ENCODE measurements at regions not wholly inside any gene's neighbourhood (a gene's known extent, or its start where the extent isn't known, plus 50 kb on each side); places are given as distances from the start of the nearest gene placed in this dataset.

DNA sequence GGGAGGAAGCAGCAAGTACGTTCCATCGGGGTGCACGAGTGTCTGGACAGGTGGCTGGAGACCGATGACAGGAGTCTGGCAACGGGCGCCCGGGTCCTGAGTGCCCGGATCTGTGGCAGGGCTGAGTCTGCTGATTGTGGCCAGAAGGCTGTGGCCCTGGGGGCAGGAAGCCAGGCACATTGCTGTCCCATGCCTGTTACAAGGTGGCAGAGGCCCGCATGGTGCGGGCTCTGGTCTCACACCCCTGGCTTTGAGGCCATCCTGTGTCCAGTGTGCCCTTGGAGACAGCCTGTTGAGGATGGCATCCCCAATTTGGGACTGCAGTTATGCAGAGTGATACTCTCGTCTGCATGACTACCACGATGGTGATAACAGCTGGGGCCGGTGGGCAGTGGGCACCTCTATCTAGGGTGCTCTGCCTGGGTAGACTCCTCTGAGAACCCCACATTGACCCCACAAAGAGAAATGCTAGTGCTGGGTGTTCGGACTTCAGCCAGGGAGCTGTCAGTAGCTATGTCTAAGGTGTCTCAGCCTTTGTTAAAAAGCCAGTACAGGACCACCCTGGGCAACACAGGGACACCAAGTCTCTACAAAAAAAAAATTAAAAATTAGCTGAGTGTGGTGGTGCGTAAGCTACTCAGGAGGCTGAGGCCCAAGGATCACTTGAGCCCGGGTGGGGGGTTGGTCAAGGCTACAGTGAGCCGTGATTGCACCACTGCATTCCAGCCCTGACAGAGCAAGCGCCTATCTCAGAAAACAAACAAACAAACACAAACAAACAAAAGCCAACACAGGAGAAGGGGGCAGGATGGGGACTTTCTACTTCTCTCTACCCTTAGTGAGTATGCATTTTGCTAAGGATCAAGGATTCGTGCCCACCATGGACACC lies 88.3 kb downstream of the RHOB start:
- Histone ChIP-seq H3K4me1 (ENCODE audit: control insufficient read depth in 1 of 2, insufficient read depth in 2 of 2, low read length in 2 of 2) (no peaks in the 10 kb centered on the region), H4K20me1 (ENCODE audit: insufficient read depth, low read length) (no peaks in the 10 kb centered on the region), H3K79me2 (ENCODE audit: insufficient read depth, low read length) (no peaks in the 10 kb centered on the region), H3K27ac (ENCODE audit: low read depth in 1 of 2, low read length in 2 of 2) (no peak overlapping the region), H3K27me3 (ENCODE audit: control insufficient read depth in 2 of 2, insufficient read depth in 2 of 2, low read length in 2 of 2) (no peaks in the 10 kb centered on the region), H2AFZ (ENCODE audit: insufficient read depth, low read depth, low read length, poor library complexity, severe bottlenecking) (no peak overlapping the region), H3K9ac (ENCODE audit: insufficient read depth, low read length, poor library complexity, severe bottlenecking) (no peak overlapping the region), H3K36me3 (replicated peaks in 1 of 2; ENCODE audit: control insufficient read depth in 1 of 2, insufficient read depth in 2 of 2, low read length in 2 of 2) (no peaks in the 10 kb centered on the region), H3K4me3 (replicated peaks in 1 of 3; ENCODE audit: low read depth in 2 of 3, low read length in 3 of 3) (no peak overlapping the region), H3K4me2 (replicated peaks; ENCODE audit: extremely low read depth, low read length, poor library complexity, severe bottlenecking) (no peak overlapping the region), H3K9me3 (replicated peaks in 1 of 2; ENCODE audit: control insufficient read depth in 1 of 2, insufficient read depth in 1 of 2, low read length in 2 of 2) (no peaks in the 10 kb centered on the region)
- TF ChIP-seq, protein P1, sequence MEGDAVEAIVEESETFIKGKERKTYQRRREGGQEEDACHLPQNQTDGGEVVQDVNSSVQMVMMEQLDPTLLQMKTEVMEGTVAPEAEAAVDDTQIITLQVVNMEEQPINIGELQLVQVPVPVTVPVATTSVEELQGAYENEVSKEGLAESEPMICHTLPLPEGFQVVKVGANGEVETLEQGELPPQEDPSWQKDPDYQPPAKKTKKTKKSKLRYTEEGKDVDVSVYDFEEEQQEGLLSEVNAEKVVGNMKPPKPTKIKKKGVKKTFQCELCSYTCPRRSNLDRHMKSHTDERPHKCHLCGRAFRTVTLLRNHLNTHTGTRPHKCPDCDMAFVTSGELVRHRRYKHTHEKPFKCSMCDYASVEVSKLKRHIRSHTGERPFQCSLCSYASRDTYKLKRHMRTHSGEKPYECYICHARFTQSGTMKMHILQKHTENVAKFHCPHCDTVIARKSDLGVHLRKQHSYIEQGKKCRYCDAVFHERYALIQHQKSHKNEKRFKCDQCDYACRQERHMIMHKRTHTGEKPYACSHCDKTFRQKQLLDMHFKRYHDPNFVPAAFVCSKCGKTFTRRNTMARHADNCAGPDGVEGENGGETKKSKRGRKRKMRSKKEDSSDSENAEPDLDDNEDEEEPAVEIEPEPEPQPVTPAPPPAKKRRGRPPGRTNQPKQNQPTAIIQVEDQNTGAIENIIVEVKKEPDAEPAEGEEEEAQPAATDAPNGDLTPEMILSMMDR (IDR thresholded peaks at IDR 0.05): no peak
- Mint-ChIP-seq H3K27me3 (ENCODE audit: low read depth in 3 of 3) (peaks cover 5 to 9% (median 8%) of the 10 kb centered on the region in 3 donors), H3K4me1 (no peaks in the 10 kb centered on the region), H3K36me3 (no peaks in the 10 kb centered on the region), H3K4me3 (no peak overlapping the region), H3K9me3 (no peaks in the 10 kb centered on the region), H3K27ac (no peak overlapping the region)
- 97% methylated on average over 13 of the region's 19 CpGs for WGBS (ENCODE audit: insufficient coverage)
- DNase-seq: no peak
- intact Hi-C loops (cut with micrococcal nuclease): no loop called here

DNA sequence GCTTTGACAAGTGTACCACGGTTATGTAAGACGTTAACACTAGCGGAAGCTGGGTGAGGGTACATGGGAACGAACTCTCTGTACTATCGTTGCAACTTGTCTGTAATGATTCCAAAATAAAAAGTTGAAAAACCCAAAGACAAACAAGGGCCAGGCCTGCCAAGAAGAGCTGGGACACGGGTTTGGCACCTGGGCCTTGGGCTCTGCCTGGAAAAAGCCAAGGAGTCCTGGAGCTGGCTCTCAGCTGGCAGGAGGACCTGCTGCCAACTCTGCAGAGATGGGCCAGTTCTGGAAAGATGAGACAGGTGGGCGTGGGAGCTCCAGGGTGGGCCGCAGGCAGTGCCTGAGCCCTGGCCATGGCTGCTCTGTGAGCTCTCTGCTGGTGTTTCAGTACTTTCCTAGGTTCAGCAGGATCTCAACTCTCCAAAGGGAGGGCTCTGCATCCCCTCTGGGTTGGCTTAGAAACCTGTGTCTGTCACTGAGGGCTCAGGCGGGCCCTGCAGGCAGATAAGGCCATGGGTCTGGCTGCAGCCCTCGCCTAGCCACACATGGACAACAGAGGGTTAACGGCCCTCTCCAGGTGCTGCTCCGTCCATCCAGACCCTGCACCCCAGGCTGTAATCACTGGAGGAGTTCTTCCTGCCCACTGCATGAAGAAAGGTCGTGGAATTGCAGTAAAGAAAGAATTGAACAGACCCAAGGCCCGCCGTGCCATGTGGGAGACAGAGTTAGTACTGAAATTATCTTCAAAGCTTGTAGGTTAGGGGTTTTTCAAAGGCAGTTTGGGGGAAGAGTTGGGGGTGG lies 89.9 kb downstream of the RHOB start:
- Histone ChIP-seq H3K27ac (ENCODE audit: low read depth in 1 of 2, low read length in 2 of 2) (no peak overlapping the region), H3K9ac (ENCODE audit: insufficient read depth, low read length, poor library complexity, severe bottlenecking) (no peak overlapping the region), H3K4me1 (ENCODE audit: control insufficient read depth in 1 of 2, insufficient read depth in 2 of 2, low read length in 2 of 2) (no peaks in the 10 kb centered on the region), H3K4me3 (replicated peaks in 1 of 3; ENCODE audit: low read depth in 2 of 3, low read length in 3 of 3) (no peak overlapping the region), H3K27me3 (ENCODE audit: control insufficient read depth in 2 of 2, insufficient read depth in 2 of 2, low read length in 2 of 2) (no peaks in the 10 kb centered on the region), H3K36me3 (replicated peaks in 1 of 2; ENCODE audit: control insufficient read depth in 1 of 2, insufficient read depth in 2 of 2, low read length in 2 of 2) (no peaks in the 10 kb centered on the region), H3K9me3 (replicated peaks in 1 of 2; ENCODE audit: control insufficient read depth in 1 of 2, insufficient read depth in 1 of 2, low read length in 2 of 2) (no peaks in the 10 kb centered on the region), H3K79me2 (ENCODE audit: insufficient read depth, low read length) (no peaks in the 10 kb centered on the region), H3K4me2 (replicated peaks; ENCODE audit: extremely low read depth, low read length, poor library complexity, severe bottlenecking) (no peak overlapping the region), H4K20me1 (ENCODE audit: insufficient read depth, low read length) (no peaks in the 10 kb centered on the region), H2AFZ (ENCODE audit: insufficient read depth, low read depth, low read length, poor library complexity, severe bottlenecking) (no peak overlapping the region)
- DNase-seq: no peak
- Mint-ChIP-seq H3K27me3 (ENCODE audit: low read depth in 3 of 3) (peaks cover 5 to 12% (median 9%) of the 10 kb centered on the region in 3 donors), H3K9me3 (peaks cover 0 to 1% (median 0%) of the 10 kb centered on the region in 7 donors), H3K27ac (no peak overlapping the region), H3K36me3 (no peaks in the 10 kb centered on the region), H3K4me1 (no peaks in the 10 kb centered on the region), H3K4me3 (no peak overlapping the region)
- 98% methylated on average over 12 of the region's 15 CpGs for WGBS (ENCODE audit: insufficient coverage)
- TF ChIP-seq, protein P1 (IDR thresholded peaks at IDR 0.05): no peak
- intact Hi-C loops (cut with micrococcal nuclease): no loop called here
